Tibial nerve (tissue), 3 donors: ENCODE measurements at regions not wholly inside any gene's neighbourhood (a gene's known extent, or its start where the extent isn't known, plus 50 kb on each side); places are given as distances from the start of the nearest gene placed in this dataset.

Experiments used
- CTCF ChIP-seq, 5 experiments: fragments of 200-600 bp in 3 of 5; fragments of 450-650 bp in 2 of 5; sonication (generic) in 3 of 5; IDR thresholded peaks; one replicate each; pipeline ENCODE4 v1.5.1; 2016 to 2019; ENCODE audit warnings: antibody characterized with exemption in 5 of 5, mild to moderate bottlenecking in 3 of 5, moderate library complexity in 2 of 5
- POLR2A ChIP-seq, 2 donors: fragments of 450-650 bp; IDR thresholded peaks; one replicate each; pipeline ENCODE4 v1.6.1; 2017; ENCODE audit warnings: antibody characterized with exemption in 2 of 2, mild to moderate bottlenecking in 2 of 2, moderate library complexity in 2 of 2

- TF ChIP-seq POLR2A (IDR thresholded peaks at IDR 0.05) = no peak
- TF ChIP-seq CTCF (IDR thresholded peaks at IDR 0.05) = no peak
Observed at GRCh38 chr5:25444697-25445096, 799.9 kb upstream of the CDH10 start.
